GM12878 (cell line): ENCODE measurements at regions not wholly inside any gene's neighbourhood (a gene's known extent, or its start where the extent isn't known, plus 50 kb on each side); places are given as distances from the start of the nearest gene placed in this dataset.

Experiments used
- ATAC-seq: fragments of 200-7000 bp; cut with Tn5 transposase; 3 replicates; pipeline ENCODE4 v1.9.1; 2020; ENCODE audit warnings: mild to moderate bottlenecking, moderate library complexity
- BruUV-seq: library from RNA; stranded (reverse); fragments of 400-500 nt; replicated peaks from 2 replicates; lab custom pipeline; 2021; lab: Mats Ljungman, UMichigan
- CTCF ChIA-PET: fragments of 300-600 bp; sonication (Branson Sonifier 250); formaldehyde crosslinking; extraction: SDS; loops from one replicate; lab custom pipeline; 2021; ENCODE audit warnings: inconsistent platforms; lab: Yijun Ruan, JAX
- POLR2A ChIA-PET: fragments of 350-600 bp; formaldehyde crosslinking; extraction: SDS; loops from one replicate; lab custom pipeline; 2021; ENCODE audit warnings: inconsistent platforms; lab: Charles Lee
- RAD21 ChIA-PET: fragments of 300-600 bp; sonication (Branson Sonifier 250); formaldehyde crosslinking; loops from one replicate; lab custom pipeline; 2023; ENCODE audit warnings: antibody characterized with exemption; ENCODE audit not compliant: unreplicated experiment; lab: Charles Lee
- SMC1A ChIA-PET: fragments of 300-600 bp; sonication (Branson Sonifier 250); formaldehyde crosslinking; loops from one replicate; lab custom pipeline; 2023; ENCODE audit not compliant: unreplicated experiment, uncharacterized antibody; lab: Charles Lee
- DNase-seq: peaks from one replicate; pipeline ENCODE4 v3.0.0-alpha.2; 2011; ENCODE audit warnings: low read depth, low spot score
- FAIRE-seq: peaks from 3 replicates; lab custom pipeline; 2011; peaks lifted over from hg19 to GRCh38; lab: Jason Lieb, UNC
- H2AFZ ChIP-seq: 2 replicates; pipeline ENCODE4 v1.6.0; 2011; ENCODE audit warnings: low read depth, low read length, control low read depth; ENCODE audit not compliant: control insufficient read depth
- H3K27ac ChIP-seq: 2 replicates; pipeline ENCODE4 v1.5.1; 2011; ENCODE audit warnings: control low read depth; ENCODE audit not compliant: control insufficient read depth, insufficient read depth
- H3K27me3 ChIP-seq, 2 experiments: replicated peaks in 1 of 2; 2 replicates each; pipeline versions ENCODE4 v1.6.0 to v1.6.1; 2011; ENCODE audit warnings: low read length in 1 of 2; ENCODE audit not compliant: control insufficient read depth in 2 of 2, insufficient read depth in 2 of 2
- H3K36me3 ChIP-seq, 2 experiments: 2 replicates each; pipeline ENCODE4 v1.5.1; 2011; ENCODE audit warnings: low read length in 1 of 2; ENCODE audit not compliant: control insufficient read depth in 2 of 2, insufficient read depth in 2 of 2
- H3K4me1 ChIP-seq: 2 replicates; pipeline ENCODE4 v1.6.1; 2011; ENCODE audit warnings: mild to moderate bottlenecking, low read length, moderate library complexity, mixed read lengths; ENCODE audit not compliant: control insufficient read depth, insufficient read depth
- H3K4me2 ChIP-seq: 2 replicates; pipeline ENCODE4 v1.6.0; 2011; ENCODE audit warnings: control low read depth; ENCODE audit not compliant: control insufficient read depth, insufficient read depth
- H3K4me3 ChIP-seq: fragments of 200-600 bp; sonication (generic); 2 replicates; pipeline ENCODE4 v1.5.1; 2016
- H3K79me2 ChIP-seq: 2 replicates; pipeline ENCODE4 v1.6.0; 2011; ENCODE audit warnings: low read length; ENCODE audit not compliant: control insufficient read depth, insufficient read depth
- H3K9ac ChIP-seq: 2 replicates; pipeline ENCODE4 v1.8.0; 2011; ENCODE audit warnings: low read length, control low read depth, mixed read lengths; ENCODE audit not compliant: control insufficient read depth, insufficient read depth
- H3K9me3 ChIP-seq: replicated peaks from 3 replicates; pipeline ENCODE4 v1.5.1; 2011; ENCODE audit warnings: mild to moderate bottlenecking, low read length; ENCODE audit not compliant: control insufficient read depth, insufficient read depth
- H4K20me1 ChIP-seq: 2 replicates; pipeline ENCODE4 v1.6.0; 2011; ENCODE audit not compliant: control insufficient read depth, insufficient read depth
- ATF7 ChIP-seq: fragments of 450-650 bp; IDR thresholded peaks from 2 replicates; pipeline ENCODE4 v1.6.1; 2016; ENCODE audit warnings: low read depth, mild to moderate bottlenecking
- CBFB ChIP-seq: IDR thresholded peaks from 2 replicates; pipeline ENCODE4 v1.6.1; 2016; ENCODE audit warnings: antibody characterized with exemption, low read depth
- CBX3 ChIP-seq: fragments of 200-600 bp; sonication (generic); IDR thresholded peaks from 2 replicates; pipeline ENCODE4 v1.6.1; 2016; ENCODE audit warnings: low read depth, borderline replicate concordance
- CHD4 ChIP-seq: fragments of 200-600 bp; sonication (generic); IDR thresholded peaks from 2 replicates; pipeline ENCODE4 v1.6.1; 2016; ENCODE audit warnings: mild to moderate bottlenecking
- EP300 ChIP-seq, 2 experiments: fragments of 150-350 bp in 1 of 2; IDR thresholded peaks; 2 replicates each; pipeline ENCODE4 v1.6.1; 2011 to 2012; ENCODE audit warnings: low read depth in 2 of 2, low read length in 2 of 2, borderline replicate concordance in 1 of 2, improper control_type of control experiment in 1 of 2, inconsistent platforms in 1 of 2; ENCODE audit not compliant: control insufficient read depth in 1 of 2
- FOXM1 ChIP-seq: IDR thresholded peaks from 2 replicates; pipeline ENCODE4 v1.6.1; 2012; ENCODE audit warnings: low read depth, mild to moderate bottlenecking, inconsistent platforms, low read length, moderate library complexity
- HDAC6 ChIP-seq: fragments of 200-600 bp; sonication (generic); IDR thresholded peaks from one replicate; pipeline ENCODE4 v1.8.0; 2017; ENCODE audit warnings: antibody characterized with exemption; ENCODE audit not compliant: unreplicated experiment
- IKZF1 ChIP-seq: fragments of 450-650 bp; conservative IDR thresholded peaks from 2 replicates; pipeline ENCODE4 v1.6.1; 2017; ENCODE audit warnings: antibody characterized with exemption, mild to moderate bottlenecking
- MEF2B ChIP-seq: fragments of 450-650 bp; IDR thresholded peaks from 2 replicates; pipeline ENCODE4 v1.6.1; 2018; ENCODE audit warnings: mild to moderate bottlenecking, moderate library complexity; ENCODE audit not compliant: partially characterized antibody, poor library complexity, severe bottlenecking
- MYC ChIP-seq: IDR thresholded peaks from 2 replicates; pipeline ENCODE4 v1.6.1; 2011; ENCODE audit warnings: mild to moderate bottlenecking, low read length, moderate library complexity, inconsistent platforms; ENCODE audit not compliant: insufficient read depth, insufficient replicate concordance, insufficient read length, severe bottlenecking
- NFYB ChIP-seq: IDR thresholded peaks from 2 replicates; pipeline ENCODE4 v1.6.1; 2011; ENCODE audit warnings: low read depth, mild to moderate bottlenecking, low read length, improper control_type of control experiment, moderate library complexity; ENCODE audit not compliant: insufficient read depth
- PKNOX1 ChIP-seq: fragments of 450-650 bp; IDR thresholded peaks from 2 replicates; pipeline ENCODE4 v1.6.1; 2016; ENCODE audit warnings: mild to moderate bottlenecking
- RCOR1 ChIP-seq: conservative IDR thresholded peaks from 2 replicates; pipeline ENCODE4 v1.6.1; 2012; ENCODE audit warnings: low read depth, low read length, improper control_type of control experiment
- RELA ChIP-seq: fragments of 450-650 bp; IDR thresholded peaks from 2 replicates; pipeline ENCODE4 v1.8.0; 2014; ENCODE audit warnings: borderline replicate concordance; ENCODE audit not compliant: partially characterized antibody
- RUNX3 ChIP-seq: IDR thresholded peaks from 2 replicates; pipeline ENCODE4 v1.6.1; 2012; ENCODE audit warnings: low read length, inconsistent platforms
- SKIL ChIP-seq: fragments of 450-650 bp; IDR thresholded peaks from 2 replicates; pipeline ENCODE4 v1.6.1; 2017; ENCODE audit warnings: mild to moderate bottlenecking, low read depth, inconsistent platforms; ENCODE audit not compliant: poor library complexity, severe bottlenecking
- TCF7 ChIP-seq: IDR thresholded peaks from 2 replicates; pipeline ENCODE4 v1.6.1; 2014; ENCODE audit warnings: antibody characterized with exemption, borderline replicate concordance
- in situ Hi-C: fragments of 300-500 bp; cut with MboI; formaldehyde crosslinking; loops from 9 replicates; pipeline ENCODE4 v1.14.3; 2018; ENCODE audit warnings: mixed read lengths
- intact Hi-C: fragments of 100-400 bp; cut with micrococcal nuclease; formaldehyde crosslinking; loops from one replicate; pipeline ENCODE4 v1.14.2; 2022; ENCODE audit not compliant: unreplicated experiment
- TF ChIP-seq, protein P1 (sequence below): IDR thresholded peaks from 2 replicates; pipeline ENCODE4 v1.6.1; 2011; ENCODE audit warnings: low read depth, low read length, improper control_type of control experiment, borderline replicate concordance

DNA sequence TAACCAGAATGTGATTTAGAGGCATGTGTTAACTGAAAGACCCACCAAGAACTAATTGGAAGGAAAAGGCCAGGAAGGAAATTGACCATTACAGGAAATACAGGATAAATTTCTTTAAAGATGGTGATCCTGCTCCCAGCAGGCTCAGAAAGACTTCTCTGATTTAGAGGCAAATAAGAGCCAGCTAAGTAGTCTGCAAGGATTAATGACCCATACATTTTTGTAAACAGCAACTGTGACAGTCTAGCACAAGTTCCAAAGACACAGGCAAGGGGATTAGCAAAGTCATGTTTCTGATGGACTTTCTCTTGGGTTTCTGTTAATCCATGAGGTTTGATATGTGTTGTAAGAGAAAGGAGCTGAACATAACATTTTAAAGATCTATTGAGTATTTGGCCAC is 425.0 kb downstream of the HTR7 start:
- no peaks in the 10 kb centered on the region for H3K4me1 ChIP-seq
- ATAC-seq (no peak), FAIRE-seq (no peak), DNase-seq (no peak)
- POLR2A ChIA-PET: no interaction called here
- H3K9ac ChIP-seq: no peak overlapping the region
- no peaks in the 10 kb centered on the region for H3K27me3 ChIP-seq
- no peak overlapping the region for H3K4me3 ChIP-seq
- RAD21 ChIA-PET: no interaction called here
- TF ChIP-seq CBX3 (no peak), TCF7 (no peak), RCOR1 (no peak), ATF7 (no peak), FOXM1 (no peak), RUNX3 (no peak), CBFB (no peak), PKNOX1 (no peak), MYC (no peak), MEF2B (no peak), RELA (no peak), NFYB (no peak), SKIL (no peak), IKZF1 (no peak), EP300 (IDR thresholded peaks at IDR 0.05; ENCODE audit: borderline replicate concordance in 1 of 2, control insufficient read depth in 1 of 2, low read depth in 2 of 2, low read length in 2 of 2) (no peak), CHD4 (no peak), HDAC6 (no peak)
- TF ChIP-seq, protein P1, sequence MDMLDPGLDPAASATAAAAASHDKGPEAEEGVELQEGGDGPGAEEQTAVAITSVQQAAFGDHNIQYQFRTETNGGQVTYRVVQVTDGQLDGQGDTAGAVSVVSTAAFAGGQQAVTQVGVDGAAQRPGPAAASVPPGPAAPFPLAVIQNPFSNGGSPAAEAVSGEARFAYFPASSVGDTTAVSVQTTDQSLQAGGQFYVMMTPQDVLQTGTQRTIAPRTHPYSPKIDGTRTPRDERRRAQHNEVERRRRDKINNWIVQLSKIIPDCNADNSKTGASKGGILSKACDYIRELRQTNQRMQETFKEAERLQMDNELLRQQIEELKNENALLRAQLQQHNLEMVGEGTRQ: no peak
- CTCF ChIA-PET: no interaction called here
- no peaks in the 10 kb centered on the region for H3K9me3 ChIP-seq
- H2AFZ ChIP-seq: no peak overlapping the region
- H3K36me3 ChIP-seq: no peaks in the 10 kb centered on the region
- no peak overlapping the region for H3K27ac ChIP-seq
- no TSS peak for BruUV-seq
- SMC1A ChIA-PET: no interaction called here
- no peak overlapping the region for H3K4me2 ChIP-seq
- no peaks in the 10 kb centered on the region for H3K79me2 ChIP-seq
- in situ Hi-C loops (no loop called here), intact Hi-C loops (loop anchor here (10.0 kb wide), 1 partner anchor 638 kb away; no protein-coding TSS in a partner anchor)
- no peaks in the 10 kb centered on the region for H4K20me1 ChIP-seq
